HepG2 (cell line): ENCODE measurements at regions not wholly inside any gene's neighbourhood (a gene's known extent, or its start where the extent isn't known, plus 50 kb on each side); places are given as distances from the start of the nearest gene placed in this dataset.

Source experiments
- ATAC-seq: fragments of 200-7000 bp; cut with Tn5 transposase; 3 replicates; pipeline ENCODE4 v1.9.1; 2020; ENCODE audit warnings: mild to moderate bottlenecking, moderate library complexity
- BruUV-seq: library from RNA; stranded (reverse); fragments of 400-500 nt; replicated peaks from 2 replicates; lab custom pipeline; 2021; lab: Mats Ljungman, UMichigan
- CTCF ChIA-PET: fragments of 300-600 bp; formaldehyde crosslinking; extraction: SDS; loops from one replicate; lab custom pipeline; 2021; ENCODE audit warnings: low total read pairs, inconsistent platforms, low intra/inter-chr PET ratio; lab: Yijun Ruan, JAX
- POLR2A ChIA-PET: fragments of 350-600 bp; sonication (Branson Sonifier 250); formaldehyde crosslinking; loops from one replicate; lab custom pipeline; 2020; ENCODE audit warnings: antibody characterized with exemption, inconsistent platforms; lab: Yijun Ruan, JAX
- DNase-seq: peaks from one replicate; pipeline ENCODE4 v3.0.0-alpha.2; 2015; ENCODE audit warnings: low spot score
- FAIRE-seq: peaks from 3 replicates; lab custom pipeline; 2011; peaks lifted over from hg19 to GRCh38; lab: Jason Lieb, UNC
- H2AFZ ChIP-seq: one replicate; pipeline ENCODE4 v1.6.1; 2011; ENCODE audit warnings: low read length, inconsistent platforms
- H3K27ac ChIP-seq: fragments of 300-600 bp; 3 replicates; pipeline ENCODE4 v1.8.0; 2011; ENCODE audit warnings: mixed run types, mild to moderate bottlenecking, mixed read lengths, low read length, inconsistent platforms; ENCODE audit not compliant: insufficient read depth; ENCODE audit errors: extremely low read length
- H3K27me3 ChIP-seq, 2 experiments: fragments of 200-600 bp in 1 of 2; 2 replicates in 1 of 2; 3 replicates in 1 of 2; pipeline versions ENCODE4 v1.6.0 to v1.8.0; 2011; ENCODE audit warnings: low read length in 2 of 2, mild to moderate bottlenecking in 2 of 2, moderate library complexity in 2 of 2, inconsistent platforms in 1 of 2; ENCODE audit not compliant: insufficient read depth in 2 of 2, control insufficient read depth in 1 of 2
- H3K36me3 ChIP-seq, 2 experiments: fragments of 200-600 bp in 1 of 2; replicated peaks in 1 of 2; 2 replicates in 1 of 2; 3 replicates in 1 of 2; pipeline versions ENCODE4 v1.5.1 to v1.8.0; 2011; ENCODE audit warnings: low read length in 2 of 2, inconsistent platforms in 1 of 2; ENCODE audit not compliant: insufficient read depth in 2 of 2, control insufficient read depth in 1 of 2
- H3K4me1 ChIP-seq: 2 replicates; pipeline ENCODE4 v1.5.1; 2012; ENCODE audit warnings: low read length, inconsistent platforms; ENCODE audit not compliant: insufficient read depth
- H3K4me2 ChIP-seq: 2 replicates; pipeline ENCODE4 v1.6.0; 2011; ENCODE audit warnings: low read depth, low read length, inconsistent platforms
- H3K4me3 ChIP-seq, 3 experiments: fragments of 200-600 bp in 1 of 3; sonication (generic), shearing (Covaris generic) in 1 of 3; replicated peaks in 1 of 3; 2 replicates each; pipeline ENCODE4 v1.5.1; 2011 to 2016; ENCODE audit warnings: low read length in 3 of 3, inconsistent platforms in 2 of 3, low read depth in 2 of 3, mild to moderate bottlenecking in 2 of 3, control low read depth in 1 of 3, mixed read lengths in 1 of 3; ENCODE audit not compliant: insufficient read depth in 1 of 3
- H3K79me2 ChIP-seq: one replicate; pipeline ENCODE4 v1.6.1; 2011; ENCODE audit warnings: low read length, inconsistent platforms; ENCODE audit not compliant: insufficient read depth
- H3K9ac ChIP-seq: 2 replicates; pipeline ENCODE4 v1.6.0; 2011; ENCODE audit warnings: mild to moderate bottlenecking, low read depth, low read length, inconsistent platforms; ENCODE audit not compliant: insufficient read depth
- H3K9me3 ChIP-seq: 2 replicates; pipeline ENCODE4 v1.5.1; 2012; ENCODE audit warnings: mild to moderate bottlenecking, low read length
- H4K20me1 ChIP-seq: 2 replicates; pipeline ENCODE4 v1.6.0; 2011; ENCODE audit warnings: inconsistent platforms, mild to moderate bottlenecking, low read length, moderate library complexity; ENCODE audit not compliant: insufficient read depth
- ETV6 ChIP-seq: sonication (generic); formaldehyde crosslinking; conservative IDR thresholded peaks from 2 replicates; pipeline ENCODE4 v1.4.0; 2020; ENCODE audit warnings: missing genetic modification reagents
- FOXK1 ChIP-seq: sonication (generic); formaldehyde crosslinking; IDR thresholded peaks from 2 replicates; pipeline ENCODE4 v1.4.0; 2020; ENCODE audit warnings: low read depth, missing genetic modification reagents, borderline replicate concordance
- MTA1 ChIP-seq: sonication (generic); formaldehyde crosslinking; IDR thresholded peaks from 2 replicates; pipeline ENCODE4 v1.4.0; 2020; ENCODE audit warnings: missing genetic modification reagents, mild to moderate bottlenecking, borderline replicate concordance
- PTBP1 ChIP-seq: fragments of 200-400 bp; formaldehyde crosslinking; IDR thresholded peaks from 2 replicates; pipeline ENCODE4 v1.6.1; 2018; ENCODE audit warnings: low read length, low read depth; ENCODE audit not compliant: poor library complexity, severe bottlenecking
- SIX1 ChIP-seq: sonication (generic); formaldehyde crosslinking; IDR thresholded peaks from 2 replicates; pipeline ENCODE4 v1.4.0; 2020; ENCODE audit warnings: missing genetic modification reagents, borderline replicate concordance
- SMC3 ChIP-seq: IDR thresholded peaks from 2 replicates; pipeline ENCODE4 v1.6.1; 2011; ENCODE audit warnings: low read length, improper control_type of control experiment
- SMYD3 ChIP-seq: sonication (generic); formaldehyde crosslinking; IDR thresholded peaks from 2 replicates; pipeline ENCODE4 v1.8.1; 2023; ENCODE audit warnings: mild to moderate bottlenecking, missing genetic modification reagents
- STAT6 ChIP-seq: sonication (generic); formaldehyde crosslinking; IDR thresholded peaks from 2 replicates; pipeline ENCODE4 v1.4.0; 2020; ENCODE audit warnings: missing genetic modification reagents, mild to moderate bottlenecking, borderline replicate concordance
- TMF1 ChIP-seq: sonication (generic); formaldehyde crosslinking; IDR thresholded peaks from 2 replicates; pipeline ENCODE4 v1.8.1; 2022; ENCODE audit warnings: low read depth, missing genetic modification reagents
- ZMYM2 ChIP-seq: sonication (generic); formaldehyde crosslinking; IDR thresholded peaks from 2 replicates; pipeline ENCODE4 v1.8.0; 2022; ENCODE audit warnings: mild to moderate bottlenecking, missing genetic modification reagents
- ZNF251 ChIP-seq: sonication (generic); formaldehyde crosslinking; IDR thresholded peaks from 2 replicates; pipeline ENCODE4 v1.9.0; 2021; ENCODE audit warnings: mild to moderate bottlenecking, missing genetic modification reagents
- ZNF703 ChIP-seq: sonication (generic); formaldehyde crosslinking; IDR thresholded peaks from 2 replicates; pipeline ENCODE4 v1.5.1; 2020; ENCODE audit warnings: missing genetic modification reagents, mild to moderate bottlenecking, moderate library complexity, borderline replicate concordance
- ZNF724P ChIP-seq: sonication (generic); formaldehyde crosslinking; IDR thresholded peaks from 2 replicates; pipeline ENCODE4 v1.8.0; 2022; ENCODE audit warnings: missing genetic modification reagents, borderline replicate concordance
- ZNF770 ChIP-seq: sonication (generic); formaldehyde crosslinking; IDR thresholded peaks from 2 replicates; pipeline ENCODE4 v1.5.0; 2020; ENCODE audit warnings: mild to moderate bottlenecking, missing genetic modification reagents
- ZNF816 ChIP-seq: sonication (generic); formaldehyde crosslinking; IDR thresholded peaks from 2 replicates; pipeline ENCODE4 v1.8.0; 2022; ENCODE audit warnings: missing genetic modification reagents, mild to moderate bottlenecking, borderline replicate concordance
- ZNF841 ChIP-seq: sonication (generic); formaldehyde crosslinking; IDR thresholded peaks from 2 replicates; pipeline ENCODE4 v1.8.1; 2023; ENCODE audit warnings: missing genetic modification reagents, borderline replicate concordance
- ZNF891 ChIP-seq: sonication (generic); formaldehyde crosslinking; IDR thresholded peaks from 2 replicates; pipeline ENCODE4 v1.5.0; 2020; ENCODE audit warnings: mild to moderate bottlenecking, missing genetic modification reagents
- WGBS: methylation state at CpG from one replicate; pipeline ENCODE4 v1.1.6; 2017; ENCODE audit warnings: low lambda C conversion rate; 5-methylcytosine and 5-hydroxymethylcytosine counted together
- in situ Hi-C: cut with HindIII; loops from 2 replicates; pipeline ENCODE4 v1.10.0; 2017; ENCODE audit warnings: low pct_unique_long_range_greater_than_20kb; ENCODE audit not compliant: extremely low pct_ligation_motif_present
- intact Hi-C: fragments of 100-400 bp; cut with micrococcal nuclease; formaldehyde crosslinking; loops from one replicate; pipeline ENCODE4 v1.10.0; 2022; ENCODE audit not compliant: unreplicated experiment

- peaks cover 10% of the 10 kb centered on the region; the same call in 1 of the 2 replicates for H3K9me3 ChIP-seq
- FAIRE-seq, result no peak
- DNase-seq, result no peak
- WGBS, result 0% methylated on average over 2 of the region's 2 CpGs
- CTCF ChIA-PET, result no interaction called here
- ATAC-seq, result no peak
- no peak overlapping the region for H3K27ac ChIP-seq
- H3K4me2 ChIP-seq, result no peak overlapping the region
- in situ Hi-C loops, result no loop called here
- no peak for TF ChIP-seq FOXK1 (CRISPR knock-in tag)
- no peak for TF ChIP-seq ZNF251
- no peak for TF ChIP-seq ZMYM2 (CRISPR knock-in tag)
- TF ChIP-seq PTBP1, result no peak
- TF ChIP-seq ETV6, result no peak
- H3K4me1 ChIP-seq, result no peaks in the 10 kb centered on the region
- intact Hi-C loops, result no loop called here
- no peak overlapping the region for H3K9ac ChIP-seq
- H3K27me3 ChIP-seq, result no peaks in the 10 kb centered on the region
- POLR2A ChIA-PET, result no interaction called here
- H3K4me3 ChIP-seq, result no peak overlapping the region
- H3K36me3 ChIP-seq, result no peaks in the 10 kb centered on the region
- H4K20me1 ChIP-seq, result no peaks in the 10 kb centered on the region
- BruUV-seq, result no TSS peak
- no peaks in the 10 kb centered on the region for H3K79me2 ChIP-seq
- H2AFZ ChIP-seq, result no peak overlapping the region
Observed at GRCh38 chr5:63686181-63686580, 276.1 kb downstream of the HTR1A start.

GRCh38 chr5:63685454-63685853, 276.8 kb downstream of the HTR1A start:
- DNase-seq, result no peak
- Histone ChIP-seq H3K79me2 (no peaks in the 10 kb centered on the region), H3K4me2 (no peak overlapping the region), H3K4me3 (no peak overlapping the region), H3K4me1 (no peaks in the 10 kb centered on the region), H3K27me3 (no peaks in the 10 kb centered on the region), H4K20me1 (no peaks in the 10 kb centered on the region), H3K9me3 (peaks cover 10% of the 10 kb centered on the region; the same call in 1 of the 2 replicates), H3K9ac (no peak overlapping the region), H3K27ac (no peak overlapping the region), H2AFZ (no peak overlapping the region), H3K36me3 (no peaks in the 10 kb centered on the region)
- ATAC-seq, result no peak
- ChIA-PET CTCF (no interaction called here), POLR2A (no interaction called here)
- in situ Hi-C loops, result no loop called here
- FAIRE-seq, result no peak
- TF ChIP-seq STAT6 (CRISPR knock-in tag) (no peak), SMYD3 (no peak), ZNF816 (no peak), ZNF703 (CRISPR knock-in tag) (no peak), SIX1 (CRISPR knock-in tag) (no peak), ZNF724P (CRISPR knock-in tag) (no peak), ZNF770 (CRISPR knock-in tag) (no peak), ZNF841 (CRISPR knock-in tag) (no peak), ZNF891 (CRISPR knock-in tag) (no peak), TMF1 (no peak), SMC3 (no peak), MTA1 (no peak)
- intact Hi-C loops, result no loop called here
- no TSS peak for BruUV-seq
